ENCODE measurements at regions not wholly inside any gene's neighbourhood (a gene's known extent, or its start where the extent isn't known, plus 50 kb on each side); places are given as distances from the start of the nearest gene placed in this dataset.

GRCh38 chr16:13770436-13770835 is 149.5 kb upstream of the ERCC4 start:
- no peak for DNase-seq (ENCODE audit: low read depth)
- Histone ChIP-seq H3K27me3 (ENCODE audit: control insufficient read depth, insufficient read depth, low read length) (no peaks in the 10 kb centered on the region), H3K4me3 (ENCODE audit: low read depth, low read length) (no peak overlapping the region), H3K36me3 (ENCODE audit: control insufficient read depth, insufficient read depth, low read length) (no peaks in the 10 kb centered on the region)
- no peak for TF ChIP-seq CTCF (IDR thresholded peaks at IDR 0.05; ENCODE audit: insufficient read depth, low read length, severe bottlenecking)
- FAIRE-seq, result no peak

DNA sequence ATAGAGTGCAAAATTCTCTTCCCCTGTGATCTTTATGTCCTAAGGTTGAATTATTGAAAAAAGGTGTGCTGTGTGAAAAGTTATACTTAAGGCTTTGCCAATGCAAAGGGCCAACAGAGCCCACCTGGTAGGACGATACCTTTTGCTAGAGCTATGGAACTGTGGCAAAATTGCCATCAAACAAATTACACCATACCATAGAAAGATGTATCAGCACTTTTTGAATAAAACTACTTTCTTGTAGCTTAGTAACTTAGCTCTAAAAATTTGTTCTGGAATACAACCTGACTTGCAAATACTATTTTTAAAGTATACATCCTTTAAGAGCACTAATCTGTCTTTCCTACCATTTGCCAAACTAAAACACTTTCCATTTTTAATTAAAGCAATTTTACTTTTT is 147.2 kb upstream of the ERCC4 start:
- Histone ChIP-seq H3K36me3 (ENCODE audit: control insufficient read depth, insufficient read depth, low read length) (no peaks in the 10 kb centered on the region), H3K27me3 (ENCODE audit: control insufficient read depth, insufficient read depth, low read length) (no peaks in the 10 kb centered on the region), H3K4me3 (ENCODE audit: low read depth, low read length) (no peak overlapping the region)
- no peak for DNase-seq (ENCODE audit: low read depth)
- no peak for FAIRE-seq
- TF ChIP-seq CTCF (IDR thresholded peaks at IDR 0.05; ENCODE audit: insufficient read depth, low read length, severe bottlenecking), result no peak

- no peak for DNase-seq (ENCODE audit: low read depth)
- no peak for TF ChIP-seq CTCF (IDR thresholded peaks at IDR 0.05; ENCODE audit: insufficient read depth, low read length, severe bottlenecking)
- H3K27me3 ChIP-seq (ENCODE audit: control insufficient read depth, insufficient read depth, low read length), result no peaks in the 10 kb centered on the region
- no peaks in the 10 kb centered on the region for H3K36me3 ChIP-seq (ENCODE audit: control insufficient read depth, insufficient read depth, low read length)
- H3K4me3 ChIP-seq (ENCODE audit: low read depth, low read length), result no peak overlapping the region
- FAIRE-seq, result no peak
Measured at GRCh38 chr16:13779676-13780075, 140.3 kb upstream of the ERCC4 start.

DNA sequence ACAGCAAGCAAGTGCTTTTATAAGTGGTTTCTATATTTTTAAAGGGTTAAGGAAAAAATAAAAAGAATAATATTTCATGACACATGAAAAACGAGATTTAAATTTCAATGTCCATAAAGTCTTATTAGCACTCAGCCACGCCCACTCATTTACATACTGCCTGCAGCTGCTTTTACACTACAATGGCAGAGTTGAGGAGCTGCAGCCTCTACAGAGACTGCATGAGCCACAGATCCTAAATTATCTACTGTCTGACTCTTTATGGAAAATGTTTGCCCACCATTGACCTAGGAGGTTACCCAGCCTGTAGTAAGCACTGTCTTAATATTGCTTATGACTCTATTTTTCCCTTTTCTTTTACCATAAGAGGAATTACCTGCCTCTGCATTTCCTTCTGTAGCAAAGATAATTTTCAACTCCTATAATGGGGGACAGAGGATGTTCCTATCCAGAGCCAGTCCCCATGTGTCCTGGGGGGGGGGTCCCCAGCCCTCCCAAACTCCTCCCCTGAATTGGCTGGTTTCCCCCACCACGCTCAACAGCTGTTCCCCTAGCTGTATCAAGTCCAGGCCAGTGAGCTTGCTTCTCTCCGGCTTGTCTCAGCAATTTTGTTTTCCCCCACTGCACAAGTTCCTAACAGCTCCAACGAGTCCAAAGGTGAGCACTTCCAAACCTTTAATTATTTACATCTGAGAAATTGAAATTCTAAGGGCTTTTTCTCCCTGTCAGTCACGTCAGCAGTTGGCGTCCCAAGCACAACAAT is 139.4 kb upstream of the ERCC4 start:
- no peak for FAIRE-seq
- no peak for TF ChIP-seq CTCF (IDR thresholded peaks at IDR 0.05; ENCODE audit: insufficient read depth, low read length, severe bottlenecking)

GRCh38 chr16:13781169-13781564 is 138.8 kb upstream of the ERCC4 start:
- FAIRE-seq, result no peak

More for the DNA sequence above, 139.4 kb upstream of the ERCC4 start:
- Histone ChIP-seq H3K4me3 (ENCODE audit: low read depth, low read length) (no peak overlapping the region), H3K36me3 (ENCODE audit: control insufficient read depth, insufficient read depth, low read length) (no peaks in the 10 kb centered on the region), H3K27me3 (ENCODE audit: control insufficient read depth, insufficient read depth, low read length) (no peaks in the 10 kb centered on the region)
- DNase-seq (ENCODE audit: low read depth), result no peak

More at GRCh38 chr16:13781169-13781564, 138.8 kb upstream of the ERCC4 start:
- H3K36me3 ChIP-seq (ENCODE audit: control insufficient read depth, insufficient read depth, low read length), result no peaks in the 10 kb centered on the region
- no peaks in the 10 kb centered on the region for H3K27me3 ChIP-seq (ENCODE audit: control insufficient read depth, insufficient read depth, low read length)
- no peak for DNase-seq (ENCODE audit: low read depth)
- no peak for TF ChIP-seq CTCF (IDR thresholded peaks at IDR 0.05; ENCODE audit: insufficient read depth, low read length, severe bottlenecking)
- no peak overlapping the region for H3K4me3 ChIP-seq (ENCODE audit: low read depth, low read length)

All from bronchial epithelial cell (primary cell).